ENCODE measurements at regions not wholly inside any gene's neighbourhood (a gene's known extent, or its start where the extent isn't known, plus 50 kb on each side); places are given as distances from the start of the nearest gene placed in this dataset.

GRCh38 chr3:77773084-77773483 is 733.2 kb downstream of the ROBO2 start:
- TF ChIP-seq CTCF (conservative IDR thresholded peaks at IDR 0.05 in 1 of 2, IDR thresholded peaks at IDR 0.05 in 1 of 2; ENCODE audit: low read depth in 1 of 2, low read length in 2 of 2) (no peak), EZH2 (IDR thresholded peaks at IDR 0.05; ENCODE audit: low read length, missing control alignments) (no peak)

Measured in fibroblast of lung (primary cell).